Gastroesophageal sphincter (tissue), 4 donors: ENCODE measurements at regions not wholly inside any gene's neighbourhood (a gene's known extent, or its start where the extent isn't known, plus 50 kb on each side); places are given as distances from the start of the nearest gene placed in this dataset.

Source experiments
- ATAC-seq: fragments of 150-250 bp; one replicate; pipeline ENCODE4 v1.9.1; 2016; ENCODE audit warnings: mild to moderate bottlenecking, moderate library complexity
- H3K27ac ChIP-seq, 4 donors: fragments of 200-600 bp; sonication (generic) in 3 of 4; 1 replicate in 3 of 4; 2 replicates in 1 of 4; pipeline ENCODE4 v1.5.1; 2016 to 2019
- H3K27me3 ChIP-seq: fragments of 200-600 bp; sonication (generic); one replicate; pipeline ENCODE4 v1.5.1; 2019
- H3K36me3 ChIP-seq, 2 donors: fragments of 200-600 bp; sonication (generic); one replicate each; pipeline ENCODE4 v1.5.1; 2019; ENCODE audit warnings: control low read depth in 1 of 2
- H3K4me1 ChIP-seq, 3 donors: fragments of 200-600 bp; sonication (generic); 1 replicate in 2 of 3; 2 replicates in 1 of 3; pipeline ENCODE4 v1.5.1; 2016 to 2019; ENCODE audit warnings: control low read depth in 2 of 3
- H3K4me3 ChIP-seq, 2 donors: fragments of 200-600 bp; sonication (generic); one replicate each; pipeline ENCODE4 v1.5.1; 2019; ENCODE audit warnings: mild to moderate bottlenecking in 1 of 2, moderate library complexity in 1 of 2
- H3K9me3 ChIP-seq, 3 donors: fragments of 200-600 bp; sonication (generic); one replicate each; pipeline ENCODE4 v1.5.1; 2017 to 2019; ENCODE audit warnings: control low read depth in 2 of 3
- EP300 ChIP-seq: sonication (generic); formaldehyde crosslinking; IDR thresholded peaks from one replicate; pipeline ENCODE4 v1.6.1; 2017; ENCODE audit warnings: antibody characterized with exemption, mild to moderate bottlenecking
- POLR2A ChIP-seq, 2 donors: fragments of 450-650 bp; IDR thresholded peaks; one replicate each; pipeline ENCODE4 v1.6.1; 2017; ENCODE audit warnings: antibody characterized with exemption in 2 of 2, mild to moderate bottlenecking in 2 of 2, moderate library complexity in 1 of 2
- POLR2AphosphoS5 ChIP-seq: sonication (generic); formaldehyde crosslinking; IDR thresholded peaks from one replicate; pipeline ENCODE4 v1.6.1; 2017; ENCODE audit warnings: antibody characterized with exemption
- WGBS, 2 donors: methylation state at CpG; one replicate each; pipeline ENCODE4 v1.1.5; 2018; ENCODE audit warnings: low coverage in 1 of 2; 5-methylcytosine and 5-hydroxymethylcytosine counted together
- TF ChIP-seq, protein P1 (sequence below), 4 experiments: fragments of 200-600 bp in 2 of 4; fragments of 450-650 bp in 2 of 4; sonication (generic) in 1 of 4; IDR thresholded peaks; one replicate each; pipeline ENCODE4 v1.5.1; 2017 to 2019; ENCODE audit warnings: antibody characterized with exemption in 4 of 4, mild to moderate bottlenecking in 2 of 4, moderate library complexity in 2 of 4

DNA sequence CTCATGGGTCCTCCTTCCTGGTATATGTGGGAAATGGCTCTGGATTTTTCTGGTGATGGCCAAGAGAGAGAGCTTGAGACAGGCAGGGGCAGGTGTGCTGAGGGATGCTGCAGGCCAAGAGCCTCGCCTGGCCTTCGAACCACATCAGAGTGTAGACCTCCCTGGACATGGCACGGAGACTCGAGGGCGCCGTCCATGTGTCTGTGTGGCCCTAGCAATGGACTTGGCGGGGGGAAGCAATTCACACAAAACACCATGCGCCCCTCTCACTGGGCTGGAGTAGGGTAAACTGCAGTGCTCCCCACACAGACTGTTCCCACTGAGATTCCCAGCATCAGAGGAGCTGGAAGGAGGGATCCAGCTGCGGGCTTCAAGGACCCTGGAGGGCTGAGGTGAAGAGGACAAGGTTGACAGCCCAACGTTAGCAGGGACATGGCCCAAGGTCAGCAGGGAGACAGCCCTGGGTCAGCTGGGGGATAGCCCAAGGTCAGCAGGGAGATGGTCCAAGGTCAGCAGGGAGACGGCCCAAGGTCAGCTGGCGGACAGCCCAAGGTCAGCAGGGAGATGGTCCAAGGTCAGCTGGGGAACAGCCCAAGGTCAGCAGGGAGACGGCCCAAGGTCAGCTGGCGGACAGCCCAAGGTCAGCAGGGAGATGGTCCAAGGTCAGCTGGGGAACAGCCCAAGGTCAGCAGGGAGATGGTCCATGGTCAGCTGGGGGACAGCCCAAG, 75.4 kb upstream of the HDAC4 start:
- Histone ChIP-seq H3K4me3 (no peak overlapping the region), H3K27ac (no peak overlapping the region), H3K9me3 (no peaks in the 10 kb centered on the region), H3K27me3 (no peaks in the 10 kb centered on the region), H3K4me1 (no peaks in the 10 kb centered on the region), H3K36me3 (no peaks in the 10 kb centered on the region)
- TF ChIP-seq POLR2A (IDR thresholded peaks at IDR 0.05): no peak
- no peak for TF ChIP-seq EP300
- no peak for TF ChIP-seq POLR2AphosphoS5
- TF ChIP-seq, protein P1, sequence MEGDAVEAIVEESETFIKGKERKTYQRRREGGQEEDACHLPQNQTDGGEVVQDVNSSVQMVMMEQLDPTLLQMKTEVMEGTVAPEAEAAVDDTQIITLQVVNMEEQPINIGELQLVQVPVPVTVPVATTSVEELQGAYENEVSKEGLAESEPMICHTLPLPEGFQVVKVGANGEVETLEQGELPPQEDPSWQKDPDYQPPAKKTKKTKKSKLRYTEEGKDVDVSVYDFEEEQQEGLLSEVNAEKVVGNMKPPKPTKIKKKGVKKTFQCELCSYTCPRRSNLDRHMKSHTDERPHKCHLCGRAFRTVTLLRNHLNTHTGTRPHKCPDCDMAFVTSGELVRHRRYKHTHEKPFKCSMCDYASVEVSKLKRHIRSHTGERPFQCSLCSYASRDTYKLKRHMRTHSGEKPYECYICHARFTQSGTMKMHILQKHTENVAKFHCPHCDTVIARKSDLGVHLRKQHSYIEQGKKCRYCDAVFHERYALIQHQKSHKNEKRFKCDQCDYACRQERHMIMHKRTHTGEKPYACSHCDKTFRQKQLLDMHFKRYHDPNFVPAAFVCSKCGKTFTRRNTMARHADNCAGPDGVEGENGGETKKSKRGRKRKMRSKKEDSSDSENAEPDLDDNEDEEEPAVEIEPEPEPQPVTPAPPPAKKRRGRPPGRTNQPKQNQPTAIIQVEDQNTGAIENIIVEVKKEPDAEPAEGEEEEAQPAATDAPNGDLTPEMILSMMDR (IDR thresholded peaks at IDR 0.05): no peak
- ATAC-seq: no peak
- WGBS, 2 donors: 20% methylated on average over 1 of the region's 14 CpGs; no CpG with 5 or more reads in 1 of the 2 donors

DNA sequence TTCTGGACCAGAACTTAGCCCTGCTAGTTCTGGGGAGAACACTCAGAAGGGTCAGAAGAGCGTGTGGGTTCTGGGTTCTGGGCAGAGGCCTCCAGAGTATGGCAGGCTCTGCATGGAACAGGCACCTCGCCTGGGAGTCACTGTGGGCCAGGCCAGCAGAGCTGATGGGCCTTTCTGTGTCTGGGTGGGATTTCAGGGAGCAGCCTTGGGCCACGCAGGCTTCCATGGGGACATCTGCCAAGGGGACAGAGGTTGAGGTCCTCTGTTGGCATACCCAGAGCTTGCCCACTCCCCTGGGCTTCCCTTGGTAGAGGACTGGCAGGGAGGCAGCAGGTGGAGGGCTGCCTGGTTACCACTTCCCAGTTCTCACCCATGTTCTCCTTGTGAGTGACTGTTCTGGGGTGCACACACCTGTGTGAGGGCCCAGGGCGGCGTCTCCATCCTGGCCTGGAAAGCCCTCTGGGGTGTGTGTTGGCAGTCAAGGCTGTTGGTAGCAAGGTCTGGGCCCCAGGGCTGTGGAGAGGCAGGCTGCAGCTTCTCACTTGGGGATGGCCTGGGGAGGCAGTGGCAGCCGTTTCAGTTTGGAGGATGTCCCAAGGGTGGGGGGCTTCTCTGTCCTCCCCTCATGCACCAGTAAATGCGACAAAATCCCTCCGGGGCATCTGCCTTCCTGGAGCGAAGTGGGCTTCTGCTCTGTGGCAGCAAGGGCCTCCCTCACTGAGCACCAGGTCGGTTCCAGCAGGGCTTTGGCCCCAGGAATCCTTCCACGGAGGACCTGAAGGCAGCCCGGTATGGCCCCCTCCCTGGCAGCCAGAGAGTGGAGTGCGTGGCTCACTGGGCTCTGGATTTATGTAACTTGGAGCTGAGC, 74.6 kb upstream of the HDAC4 start:
- Histone ChIP-seq H3K4me1 (no peaks in the 10 kb centered on the region), H3K4me3 (no peak overlapping the region), H3K36me3 (no peaks in the 10 kb centered on the region), H3K9me3 (no peaks in the 10 kb centered on the region), H3K27me3 (no peaks in the 10 kb centered on the region), H3K27ac (no peak overlapping the region)
- ATAC-seq: no peak
- TF ChIP-seq, protein P1 (IDR thresholded peaks at IDR 0.05): no peak
- WGBS, 2 donors: 80 to 100% methylated on average over 1 of the region's 13 CpGs

DNA sequence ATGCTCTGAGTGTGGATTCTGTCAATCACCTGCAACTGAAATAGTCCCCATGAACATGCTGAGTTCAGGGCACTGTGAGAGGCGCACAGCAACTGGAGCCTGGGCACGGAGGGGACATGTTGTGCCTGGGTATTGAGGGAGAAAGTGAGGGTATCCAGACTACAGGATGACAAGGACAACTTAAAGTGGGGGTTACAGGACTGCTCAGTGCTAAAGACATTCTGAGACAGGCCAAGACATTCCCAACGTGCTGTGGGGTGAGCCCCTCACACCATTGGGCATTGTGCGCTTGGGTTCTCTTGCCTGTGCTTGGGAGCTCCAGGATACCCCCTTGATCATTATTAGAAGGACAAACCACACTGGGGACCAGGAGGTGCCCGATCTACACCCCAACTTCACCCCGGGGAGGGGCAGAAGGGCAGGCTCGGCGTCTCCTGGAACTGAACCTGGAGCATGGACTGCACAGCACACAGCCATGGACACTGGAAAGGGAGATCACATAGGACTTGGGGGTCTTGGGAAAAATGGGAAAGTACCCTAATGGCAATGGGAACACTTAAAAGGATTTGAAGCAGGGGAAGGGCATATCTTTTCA, 72.5 kb upstream of the HDAC4 start:
- H3K4me1 ChIP-seq: no peaks in the 10 kb centered on the region
- H3K36me3 ChIP-seq: no peaks in the 10 kb centered on the region
- no peak overlapping the region for H3K4me3 ChIP-seq
- H3K9me3 ChIP-seq: no peaks in the 10 kb centered on the region
- ATAC-seq: no peak
- no peaks in the 10 kb centered on the region for H3K27me3 ChIP-seq
- WGBS, 2 donors: no CpG with 5 or more reads among the region's 8 CpGs
- no peak overlapping the region for H3K27ac ChIP-seq
- no peak for TF ChIP-seq POLR2AphosphoS5
- TF ChIP-seq EP300: no peak
- TF ChIP-seq, protein P1 (IDR thresholded peaks at IDR 0.05): no peak
- TF ChIP-seq POLR2A (IDR thresholded peaks at IDR 0.05): no peak

DNA sequence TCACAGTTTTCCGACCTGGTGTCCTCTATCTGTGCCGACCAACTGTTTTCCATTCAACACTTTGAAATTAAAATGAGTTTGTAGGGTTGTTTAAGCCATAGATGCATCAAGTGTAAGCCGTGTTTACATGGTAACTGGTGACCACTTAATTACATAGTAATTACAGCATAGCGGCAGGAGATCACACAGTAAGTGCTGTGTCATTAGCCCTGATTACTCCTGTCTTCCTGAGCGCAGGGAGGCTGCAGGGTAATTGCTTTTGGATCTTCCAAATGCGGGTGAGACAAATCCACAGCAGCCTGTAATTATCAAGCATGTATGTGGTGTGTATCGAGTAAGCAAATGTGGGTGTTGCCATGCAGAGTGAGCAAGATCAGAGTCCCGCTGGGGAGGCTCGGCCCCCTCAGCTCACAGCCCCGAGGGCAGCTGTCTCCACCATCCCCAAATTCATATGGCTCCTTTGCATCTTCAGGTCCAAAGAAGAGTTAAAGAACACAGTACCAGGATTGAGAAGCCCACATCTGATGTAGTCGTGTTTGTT, 71.5 kb upstream of the HDAC4 start:
- Histone ChIP-seq H3K4me3 (no peak overlapping the region), H3K27ac (no peak overlapping the region), H3K36me3 (no peaks in the 10 kb centered on the region), H3K27me3 (no peaks in the 10 kb centered on the region), H3K4me1 (no peaks in the 10 kb centered on the region), H3K9me3 (no peaks in the 10 kb centered on the region)
- WGBS, 2 donors: 36 to 40% methylated on average over 2 to 3 of the region's 11 CpGs
- no peak for ATAC-seq
- TF ChIP-seq POLR2AphosphoS5 (no peak), EP300 (no peak), POLR2A (IDR thresholded peaks at IDR 0.05) (no peak)
- TF ChIP-seq, protein P1 (IDR thresholded peaks at IDR 0.05): no peak
